Mammary epithelial cell (primary cell): ENCODE measurements at regions not wholly inside any gene's neighbourhood (a gene's known extent, or its start where the extent isn't known, plus 50 kb on each side); places are given as distances from the start of the nearest gene placed in this dataset.

Source experiments
- EZH2 ChIP-seq: IDR thresholded peaks from 2 replicates; pipeline ENCODE4 v1.6.1; 2012; ENCODE audit warnings: low read length, inconsistent platforms, borderline replicate concordance
- TF ChIP-seq, protein P1 (sequence below), 2 donors: IDR thresholded peaks in 1 of 2; conservative IDR thresholded peaks in 1 of 2; 2 replicates each; pipeline ENCODE4 v1.5.1; 2011 to 2012; ENCODE audit warnings: inconsistent platforms in 2 of 2, low read length in 2 of 2, mild to moderate bottlenecking in 2 of 2, control low read depth in 1 of 2, low read depth in 1 of 2; ENCODE audit not compliant: insufficient read depth in 1 of 2; ENCODE audit errors: extremely low read depth in 1 of 2

DNA sequence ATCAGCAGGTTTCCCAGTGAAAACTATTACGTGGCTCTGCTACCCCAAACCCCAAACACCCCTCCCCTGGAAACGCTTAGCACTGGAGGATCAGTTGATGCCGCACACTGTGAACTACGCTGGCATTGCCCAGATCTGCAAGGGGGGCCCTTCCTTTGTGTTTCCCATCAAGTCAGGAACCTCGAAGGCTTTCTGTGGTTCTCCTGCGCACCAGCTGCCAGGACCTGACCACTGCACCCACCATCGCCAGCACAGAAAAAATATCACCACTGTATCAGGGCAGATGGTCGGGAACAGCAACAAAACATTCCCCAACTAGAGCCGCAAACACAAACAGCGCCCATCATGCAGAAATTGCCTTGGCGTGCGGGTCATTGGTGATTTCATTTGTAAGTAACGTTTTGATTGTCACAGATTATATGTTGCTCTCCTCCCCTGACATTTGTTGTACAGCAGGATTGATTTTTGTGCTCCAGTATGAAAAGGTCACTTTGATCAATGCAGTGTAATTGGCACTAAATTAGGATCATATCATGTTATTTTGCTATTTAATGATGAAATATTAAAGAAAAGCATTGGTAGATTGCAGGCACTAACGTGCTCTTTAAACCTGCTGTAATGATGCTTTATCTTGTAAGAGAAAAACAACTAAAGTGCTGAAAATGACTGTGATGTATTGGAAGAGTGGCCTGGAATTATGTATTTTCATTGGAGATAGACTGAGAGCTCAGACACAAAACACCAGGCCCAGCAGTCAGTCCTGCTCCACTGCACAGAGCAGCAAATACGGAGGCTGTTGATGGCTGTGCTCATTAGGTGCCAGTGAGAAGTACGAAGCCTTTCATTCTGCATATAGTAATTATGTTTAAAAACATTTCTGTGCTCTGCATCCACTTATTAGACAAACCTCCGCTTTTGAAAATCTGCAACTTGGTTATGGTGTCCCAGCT is 833.2 kb upstream of the SALL3 start:
- TF ChIP-seq, protein P1, sequence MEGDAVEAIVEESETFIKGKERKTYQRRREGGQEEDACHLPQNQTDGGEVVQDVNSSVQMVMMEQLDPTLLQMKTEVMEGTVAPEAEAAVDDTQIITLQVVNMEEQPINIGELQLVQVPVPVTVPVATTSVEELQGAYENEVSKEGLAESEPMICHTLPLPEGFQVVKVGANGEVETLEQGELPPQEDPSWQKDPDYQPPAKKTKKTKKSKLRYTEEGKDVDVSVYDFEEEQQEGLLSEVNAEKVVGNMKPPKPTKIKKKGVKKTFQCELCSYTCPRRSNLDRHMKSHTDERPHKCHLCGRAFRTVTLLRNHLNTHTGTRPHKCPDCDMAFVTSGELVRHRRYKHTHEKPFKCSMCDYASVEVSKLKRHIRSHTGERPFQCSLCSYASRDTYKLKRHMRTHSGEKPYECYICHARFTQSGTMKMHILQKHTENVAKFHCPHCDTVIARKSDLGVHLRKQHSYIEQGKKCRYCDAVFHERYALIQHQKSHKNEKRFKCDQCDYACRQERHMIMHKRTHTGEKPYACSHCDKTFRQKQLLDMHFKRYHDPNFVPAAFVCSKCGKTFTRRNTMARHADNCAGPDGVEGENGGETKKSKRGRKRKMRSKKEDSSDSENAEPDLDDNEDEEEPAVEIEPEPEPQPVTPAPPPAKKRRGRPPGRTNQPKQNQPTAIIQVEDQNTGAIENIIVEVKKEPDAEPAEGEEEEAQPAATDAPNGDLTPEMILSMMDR (conservative IDR thresholded peaks at IDR 0.05 in 1 of 2, IDR thresholded peaks at IDR 0.05 in 1 of 2; ENCODE audit: extremely low read depth in 1 of 2, insufficient read depth in 1 of 2, low read depth in 1 of 2, low read length in 2 of 2) = no peak
- no peak for TF ChIP-seq EZH2
